Stimulated activated CD8-positive, alpha-beta memory T cell treated with anti-CD3 and anti-CD28 coated beads, Interleukin-4, amount 100 ng/mL, for 48 hours (primary cell): ENCODE measurements at regions not wholly inside any gene's neighbourhood (a gene's known extent, or its start where the extent isn't known, plus 50 kb on each side); places are given as distances from the start of the nearest gene placed in this dataset.

ENCODE experiments used
- DNase-seq: peaks from one replicate; pipeline ENCODE4 v3.0.0-alpha.2; 2020

GRCh38 chr7:88399696-88400240, 93.1 kb upstream of the STEAP4 start:
- no peak for DNase-seq

- no peak for DNase-seq
These were observed 92.3 kb upstream of the STEAP4 start for GRCh38 chr7:88399036-88399435.

GRCh38 chr7:88398459-88398858, 91.8 kb upstream of the STEAP4 start:
- DNase-seq = no peak

GRCh38 chr7:88396948-88397322, 90.2 kb upstream of the STEAP4 start:
- no peak for DNase-seq

- no peak for DNase-seq
These were observed 89.7 kb upstream of the STEAP4 start for GRCh38 chr7:88396295-88396947.

GRCh38 chr7:88395715-88396114, 89.0 kb upstream of the STEAP4 start:
- no peak for DNase-seq

- DNase-seq = no peak
These were observed 84.6 kb upstream of the STEAP4 start for GRCh38 chr7:88391247-88391646.

GRCh38 chr7:88387368-88387767, 80.7 kb upstream of the STEAP4 start:
- no peak for DNase-seq

GRCh38 chr7:88386665-88387156, 80.0 kb upstream of the STEAP4 start:
- no peak for DNase-seq

GRCh38 chr7:88377434-88377833, 70.7 kb upstream of the STEAP4 start:
- DNase-seq = no peak

GRCh38 chr7:88368686-88369085, 62.0 kb upstream of the STEAP4 start:
- no peak for DNase-seq

GRCh38 chr7:88366845-88367244, 60.2 kb upstream of the STEAP4 start:
- no peak for DNase-seq

GRCh38 chr7:88363869-88364268, 57.2 kb upstream of the STEAP4 start:
- no peak for DNase-seq

GRCh38 chr7:88363249-88363648, 56.6 kb upstream of the STEAP4 start:
- no peak for DNase-seq

- DNase-seq = no peak
These were observed 54.7 kb upstream of the STEAP4 start for GRCh38 chr7:88361357-88361756.

- DNase-seq = no peak
These were observed 52.2 kb upstream of the STEAP4 start for GRCh38 chr7:88358881-88359280.

- no peak for DNase-seq
These were observed 51.8 kb upstream of the STEAP4 start for GRCh38 chr7:88358526-88358838.

GRCh38 chr7:88357781-88358525, 51.3 kb upstream of the STEAP4 start:
- no peak for DNase-seq

GRCh38 chr7:88357294-88357693, 50.6 kb upstream of the STEAP4 start:
- DNase-seq = no peak
